Esophagus squamous epithelium (tissue), 5 donors: ENCODE measurements at regions not wholly inside any gene's neighbourhood (a gene's known extent, or its start where the extent isn't known, plus 50 kb on each side); places are given as distances from the start of the nearest gene placed in this dataset.

Experiments used
- DNase-seq: peaks from one replicate; lab custom pipeline; 2025; lab: John Stamatoyannopoulos, UW
- H3K27ac ChIP-seq, 4 donors: fragments of 200-600 bp; sonication (generic); one replicate each; pipeline ENCODE4 v1.5.1; 2016 to 2019; ENCODE audit warnings: mild to moderate bottlenecking in 1 of 4
- H3K27me3 ChIP-seq, 4 donors: fragments of 200-600 bp; sonication (generic); 1 replicate in 3 of 4; 2 replicates in 1 of 4; pipeline versions ENCODE4 v1.5.1 to v1.6.0; 2017 to 2021; ENCODE audit warnings: antibody characterized with exemption in 1 of 4
- H3K36me3 ChIP-seq, 3 donors: fragments of 200-600 bp; sonication (generic); one replicate each; pipeline ENCODE4 v1.5.1; 2016 to 2019
- H3K4me1 ChIP-seq, 3 donors: fragments of 200-600 bp; sonication (generic); one replicate each; pipeline ENCODE4 v1.5.1; 2017 to 2019
- H3K4me3 ChIP-seq, 4 donors: fragments of 200-600 bp; sonication (generic); 1 replicate in 3 of 4; 2 replicates in 1 of 4; pipeline ENCODE4 v1.5.1; 2016 to 2019; ENCODE audit warnings: mild to moderate bottlenecking in 2 of 4, moderate library complexity in 1 of 4
- H3K9me3 ChIP-seq, 3 donors: fragments of 200-600 bp; sonication (generic); one replicate each; pipeline ENCODE4 v1.5.1; 2016 to 2019
- CTCF ChIP-seq, 6 experiments: fragments of 450-650 bp in 4 of 6; fragments of 200-600 bp in 2 of 6; sonication (generic) in 2 of 6; IDR thresholded peaks; one replicate each; pipeline ENCODE4 v1.5.1; 2016 to 2019; ENCODE audit warnings: antibody characterized with exemption in 6 of 6, mild to moderate bottlenecking in 4 of 6, moderate library complexity in 4 of 6
- POLR2A ChIP-seq, 4 donors: fragments of 450-650 bp; IDR thresholded peaks; one replicate each; pipeline ENCODE4 v1.6.1; 2017; ENCODE audit warnings: antibody characterized with exemption in 4 of 4, mild to moderate bottlenecking in 4 of 4, moderate library complexity in 3 of 4
- WGBS, 2 donors: methylation state at CpG; one replicate each; pipeline ENCODE4 v1.1.5; 2018; 5-methylcytosine and 5-hydroxymethylcytosine counted together
- intact Hi-C: fragments of 100-400 bp; cut with DNase I; formaldehyde crosslinking; loops from one replicate; pipeline ENCODE4 v1.15.0; 2022
- donor health status: DM: yes; HTN: yes; CAD: no.

- Histone ChIP-seq H3K27ac (no peak overlapping the region), H3K4me1 (no peaks in the 10 kb centered on the region), H3K4me3 (no peak overlapping the region), H3K27me3 (no peaks in the 10 kb centered on the region), H3K9me3 (no peaks in the 10 kb centered on the region), H3K36me3 (no peaks in the 10 kb centered on the region)
- TF ChIP-seq CTCF (IDR thresholded peaks at IDR 0.05) (no peak), POLR2A (IDR thresholded peaks at IDR 0.05) (no peak)
- DNase-seq: no peak
- intact Hi-C loops: no loop called here
- 60 to 61% methylated on average over 5 of the region's 5 CpGs for WGBS, 2 donors
These were observed 1569.7 kb upstream of the SLC10A2 start for GRCh38 chr13:104635879-104636278.

GRCh38 chr13:104634016-104634415, 1567.8 kb upstream of the SLC10A2 start:
- intact Hi-C loops: no loop called here
- Histone ChIP-seq H3K9me3 (no peaks in the 10 kb centered on the region), H3K4me1 (no peaks in the 10 kb centered on the region), H3K27ac (no peak overlapping the region), H3K4me3 (no peak overlapping the region), H3K27me3 (no peaks in the 10 kb centered on the region), H3K36me3 (no peaks in the 10 kb centered on the region)
- no peak for DNase-seq
- WGBS, 2 donors: 69 to 86% methylated on average over 2 of the region's 2 CpGs
- no peak for TF ChIP-seq POLR2A (IDR thresholded peaks at IDR 0.05)
- no peak for TF ChIP-seq CTCF (IDR thresholded peaks at IDR 0.05)

GRCh38 chr13:104632736-104633135, 1566.5 kb upstream of the SLC10A2 start:
- TF ChIP-seq POLR2A (IDR thresholded peaks at IDR 0.05) (no peak), CTCF (IDR thresholded peaks at IDR 0.05) (no peak)
- Histone ChIP-seq H3K27ac (no peak overlapping the region), H3K36me3 (no peaks in the 10 kb centered on the region), H3K4me1 (no peaks in the 10 kb centered on the region), H3K4me3 (no peak overlapping the region), H3K27me3 (no peaks in the 10 kb centered on the region), H3K9me3 (no peaks in the 10 kb centered on the region)
- DNase-seq: no peak
- WGBS, 2 donors: 46 to 60% methylated on average over 1 of the region's 1 CpG
- intact Hi-C loops: no loop called here

GRCh38 chr13:104625201-104625600, 1559.0 kb upstream of the SLC10A2 start:
- Histone ChIP-seq H3K4me3 (no peak overlapping the region), H3K36me3 (no peaks in the 10 kb centered on the region), H3K9me3 (no peaks in the 10 kb centered on the region), H3K4me1 (no peaks in the 10 kb centered on the region), H3K27ac (no peak overlapping the region), H3K27me3 (no peaks in the 10 kb centered on the region)
- no peak for TF ChIP-seq POLR2A (IDR thresholded peaks at IDR 0.05)
- TF ChIP-seq CTCF (IDR thresholded peaks at IDR 0.05): no peak
- intact Hi-C loops: no loop called here
- DNase-seq: no peak
- 72 to 81% methylated on average over 6 to 7 of the region's 7 CpGs for WGBS, 2 donors

- TF ChIP-seq POLR2A (IDR thresholded peaks at IDR 0.05) (no peak), CTCF (IDR thresholded peaks at IDR 0.05) (no peak)
- Histone ChIP-seq H3K4me3 (no peak overlapping the region), H3K36me3 (no peaks in the 10 kb centered on the region), H3K27me3 (no peaks in the 10 kb centered on the region), H3K4me1 (no peaks in the 10 kb centered on the region), H3K9me3 (no peaks in the 10 kb centered on the region), H3K27ac (no peak overlapping the region)
- WGBS, 2 donors: 74 to 75% methylated on average over 3 of the region's 3 CpGs
- intact Hi-C loops: no loop called here
- no peak for DNase-seq
These were observed 1550.8 kb upstream of the SLC10A2 start for GRCh38 chr13:104616990-104617389.
